Trophoblast cell (in vitro differentiated cells and primary cell): ENCODE measurements at regions not wholly inside any gene's neighbourhood (a gene's known extent, or its start where the extent isn't known, plus 50 kb on each side); places are given as distances from the start of the nearest gene placed in this dataset.

ENCODE experiments used
- DNase-seq, 2 donors: peaks; one replicate each; pipeline ENCODE4 v3.0.0-alpha.2; 2016
- H2AFZ ChIP-seq: 2 replicates; pipeline ENCODE4 v1.6.1; 2013; ENCODE audit warnings: low read length, moderate library complexity, mild to moderate bottlenecking; ENCODE audit not compliant: insufficient read depth, poor library complexity
- H2AK5ac ChIP-seq: 2 replicates; pipeline ENCODE4 v1.6.1; 2013; ENCODE audit warnings: mild to moderate bottlenecking, low read length
- H2BK120ac ChIP-seq: 2 replicates; pipeline ENCODE4 v1.6.1; 2013; ENCODE audit warnings: low read length, mild to moderate bottlenecking, moderate library complexity; ENCODE audit not compliant: insufficient read depth, poor library complexity
- H2BK12ac ChIP-seq: 2 replicates; pipeline ENCODE4 v1.6.1; 2013; ENCODE audit warnings: mild to moderate bottlenecking, low read length, moderate library complexity
- H2BK5ac ChIP-seq: 2 replicates; pipeline ENCODE4 v1.6.1; 2013; ENCODE audit warnings: low read length, low read depth, moderate library complexity, mild to moderate bottlenecking; ENCODE audit not compliant: poor library complexity
- H3K14ac ChIP-seq: 2 replicates; pipeline ENCODE4 v1.6.1; 2013; ENCODE audit warnings: mild to moderate bottlenecking, low read length
- H3K18ac ChIP-seq: 2 replicates; pipeline ENCODE4 v1.6.1; 2013; ENCODE audit warnings: mild to moderate bottlenecking, low read length
- H3K23ac ChIP-seq: 2 replicates; pipeline ENCODE4 v1.6.1; 2013; ENCODE audit warnings: low read length
- H3K27ac ChIP-seq: 2 replicates; pipeline ENCODE4 v1.5.1; 2013; ENCODE audit warnings: low read depth, mild to moderate bottlenecking, inconsistent platforms, low read length, moderate library complexity
- H3K27me3 ChIP-seq: 2 replicates; pipeline ENCODE4 v1.6.1; 2013; ENCODE audit warnings: inconsistent platforms, mild to moderate bottlenecking, low read length, moderate library complexity; ENCODE audit not compliant: insufficient read depth
- H3K36me3 ChIP-seq, 2 experiments: 1 replicate in 1 of 2; 2 replicates in 1 of 2; pipeline ENCODE4 v1.6.1; 2013; ENCODE audit warnings: low read length in 2 of 2, mild to moderate bottlenecking in 2 of 2, moderate library complexity in 1 of 2; ENCODE audit not compliant: insufficient read depth in 2 of 2, control insufficient read depth in 1 of 2
- H3K4ac ChIP-seq: 2 replicates; pipeline ENCODE4 v1.6.1; 2013; ENCODE audit warnings: low read depth, mild to moderate bottlenecking, low read length, moderate library complexity
- H3K4me1 ChIP-seq, 2 experiments: 1 replicate in 1 of 2; 2 replicates in 1 of 2; pipeline ENCODE4 v1.6.1; 2013; ENCODE audit warnings: low read length in 2 of 2, mild to moderate bottlenecking in 2 of 2, moderate library complexity in 1 of 2; ENCODE audit not compliant: insufficient read depth in 2 of 2, control insufficient read depth in 1 of 2
- H3K4me2 ChIP-seq: 2 replicates; pipeline ENCODE4 v1.6.1; 2013; ENCODE audit warnings: inconsistent platforms, mild to moderate bottlenecking, low read length, moderate library complexity
- H3K4me3 ChIP-seq: 2 replicates; pipeline ENCODE4 v1.5.1; 2013; ENCODE audit warnings: mild to moderate bottlenecking, low read depth, low read length, inconsistent platforms
- H3K79me1 ChIP-seq: one replicate; pipeline ENCODE4 v1.6.1; 2013; ENCODE audit warnings: low read length
- H3K79me2 ChIP-seq: 2 replicates; pipeline ENCODE4 v1.6.1; 2013; ENCODE audit warnings: low read length, mild to moderate bottlenecking; ENCODE audit not compliant: control insufficient read depth, insufficient read depth, poor library complexity
- H3K9ac ChIP-seq: 2 replicates; pipeline ENCODE4 v1.6.1; 2013; ENCODE audit warnings: mild to moderate bottlenecking, low read length
- H3K9me3 ChIP-seq: 2 replicates; pipeline ENCODE4 v1.6.1; 2013; ENCODE audit warnings: low read depth, mild to moderate bottlenecking, control low read depth, inconsistent platforms, low read length; ENCODE audit not compliant: insufficient read depth
- H4K12ac ChIP-seq: 2 replicates; pipeline ENCODE4 v1.6.1; 2013; ENCODE audit warnings: low read depth, mild to moderate bottlenecking, low read length, moderate library complexity
- H4K8ac ChIP-seq: 2 replicates; pipeline ENCODE4 v1.6.1; 2013; ENCODE audit warnings: low read depth, mild to moderate bottlenecking, low read length, moderate library complexity
- H4K91ac ChIP-seq: one replicate; pipeline ENCODE4 v1.6.1; 2013; ENCODE audit warnings: low read depth, mild to moderate bottlenecking, low read length, moderate library complexity
- WGBS: extraction: QIAGEN DNeasy Blood & Tissue Kit; methylation state at CpG from one replicate; pipeline ENCODE4 v1.1.7; 2013; ENCODE audit warnings: missing lambda C conversion rate; ENCODE audit not compliant: insufficient read length, insufficient coverage; ENCODE audit errors: extremely low coverage; 5-methylcytosine and 5-hydroxymethylcytosine counted together

- DNase-seq, result no peak
- Histone ChIP-seq H3K14ac (no peak overlapping the region), H2BK5ac (no peak overlapping the region)
These were observed 111.7 kb downstream of the CXXC4 start for GRCh38 chr4:104382961-104383360.

DNA sequence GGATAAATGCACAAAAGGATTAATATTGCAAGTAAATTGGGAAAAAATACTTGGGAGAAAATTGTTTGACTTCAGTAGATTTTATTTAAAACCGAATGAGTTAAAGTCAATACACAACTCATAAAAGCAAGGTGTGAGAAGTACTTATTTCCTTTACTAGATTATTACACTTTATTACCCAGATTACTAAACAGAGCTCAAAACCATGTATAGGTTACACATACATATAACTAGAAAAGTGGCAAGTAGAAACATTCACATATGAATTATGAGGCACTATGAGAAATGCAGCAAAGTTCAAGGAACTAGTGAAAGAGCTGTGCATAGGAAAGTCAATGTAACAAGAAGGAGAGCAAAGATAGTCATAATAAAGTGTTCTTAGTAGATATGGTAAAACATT, 113.0 kb downstream of the CXXC4 start:
- no peak overlapping the region for H3K4ac ChIP-seq

More at GRCh38 chr4:104382961-104383360, 111.7 kb downstream of the CXXC4 start:
- Histone ChIP-seq H3K79me2 (no peaks in the 10 kb centered on the region), H3K4me1 (no peaks in the 10 kb centered on the region), H3K4me2 (no peak overlapping the region), H3K79me1 (no peaks in the 10 kb centered on the region), H3K27me3 (no peaks in the 10 kb centered on the region), H2BK120ac (no peak overlapping the region), H4K12ac (no peak overlapping the region), H2BK12ac (no peak overlapping the region), H3K27ac (no peak overlapping the region), H3K9ac (no peak overlapping the region), H3K36me3 (no peaks in the 10 kb centered on the region), H3K23ac (no peak overlapping the region), H3K18ac (no peak overlapping the region), H2AK5ac (no peak overlapping the region), H3K4ac (no peak overlapping the region), H4K8ac (no peak overlapping the region), H2AFZ (no peak overlapping the region), H4K91ac (no peak overlapping the region), H3K4me3 (no peak overlapping the region), H3K9me3 (no peaks in the 10 kb centered on the region)
- WGBS, result no CpG with 5 or more reads among the region's 5 CpGs

GRCh38 chr4:104365618-104366017, 129.1 kb downstream of the CXXC4 start:
- Histone ChIP-seq H4K91ac (no peak overlapping the region), H3K79me1 (no peaks in the 10 kb centered on the region), H4K8ac (no peak overlapping the region), H2AFZ (no peak overlapping the region), H3K27ac (no peak overlapping the region), H2BK12ac (no peak overlapping the region), H3K4ac (no peak overlapping the region), H3K9me3 (no peaks in the 10 kb centered on the region), H2BK120ac (no peak overlapping the region), H3K9ac (no peak overlapping the region), H2AK5ac (no peak overlapping the region), H3K4me3 (no peak overlapping the region), H3K14ac (no peak overlapping the region), H3K18ac (no peak overlapping the region), H3K4me2 (no peak overlapping the region), H3K36me3 (no peaks in the 10 kb centered on the region), H3K23ac (no peak overlapping the region), H3K79me2 (no peaks in the 10 kb centered on the region), H2BK5ac (no peak overlapping the region), H4K12ac (no peak overlapping the region), H3K27me3 (no peaks in the 10 kb centered on the region), H3K4me1 (no peaks in the 10 kb centered on the region)
- DNase-seq, result no peak
- WGBS, result no CpG with 5 or more reads among the region's 2 CpGs

More for the DNA sequence above, 113.0 kb downstream of the CXXC4 start:
- H2AFZ ChIP-seq, result no peak overlapping the region
- H3K79me2 ChIP-seq, result no peaks in the 10 kb centered on the region
- H3K14ac ChIP-seq, result no peak overlapping the region
- no peak overlapping the region for H3K27ac ChIP-seq
- no peak overlapping the region for H3K23ac ChIP-seq
- no peaks in the 10 kb centered on the region for H3K4me1 ChIP-seq
- no peaks in the 10 kb centered on the region for H3K9me3 ChIP-seq
- H3K9ac ChIP-seq, result no peak overlapping the region
- H4K91ac ChIP-seq, result no peak overlapping the region
- H4K8ac ChIP-seq, result no peak overlapping the region
- no peak for DNase-seq
- no peak overlapping the region for H3K4me3 ChIP-seq
- H2AK5ac ChIP-seq, result no peak overlapping the region
- H4K12ac ChIP-seq, result no peak overlapping the region
- no peak overlapping the region for H2BK120ac ChIP-seq
- no peak overlapping the region for H2BK5ac ChIP-seq
- H3K4me2 ChIP-seq, result no peak overlapping the region
- no peak overlapping the region for H3K18ac ChIP-seq
- no CpG with 5 or more reads among the region's 1 CpG for WGBS
- no peaks in the 10 kb centered on the region for H3K36me3 ChIP-seq
- no peak overlapping the region for H2BK12ac ChIP-seq
- no peaks in the 10 kb centered on the region for H3K79me1 ChIP-seq
- H3K27me3 ChIP-seq, result no peaks in the 10 kb centered on the region

DNA sequence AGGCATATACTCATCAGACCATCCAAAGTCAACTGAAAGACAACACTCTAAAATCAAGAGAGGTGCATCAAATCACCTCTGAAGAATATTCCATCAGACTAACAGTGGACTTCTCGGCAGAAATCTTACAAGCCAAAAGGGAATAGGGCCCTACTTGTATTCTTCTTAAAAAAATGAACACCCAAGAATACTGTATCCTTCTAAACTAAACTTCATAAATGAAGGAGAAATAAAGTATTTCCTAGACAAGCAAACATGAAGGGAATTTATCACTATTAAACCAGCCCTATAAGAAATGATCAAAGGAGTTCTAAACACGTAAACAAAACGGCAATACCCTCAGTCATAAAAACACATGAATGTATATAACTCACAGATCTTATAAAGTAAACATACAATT, 141.2 kb downstream of the CXXC4 start:
- Histone ChIP-seq H3K4ac (no peak overlapping the region), H3K9me3 (no peaks in the 10 kb centered on the region), H2AK5ac (no peak overlapping the region), H3K27me3 (no peaks in the 10 kb centered on the region), H3K4me2 (no peak overlapping the region), H3K9ac (no peak overlapping the region), H3K23ac (no peak overlapping the region), H2BK5ac (no peak overlapping the region), H3K4me3 (no peak overlapping the region), H3K4me1 (peaks cover 4 to 10% of the 10 kb centered on the region in 2 experiments), H4K12ac (no peak overlapping the region), H3K18ac (no peak overlapping the region), H3K79me2 (no peaks in the 10 kb centered on the region), H3K14ac (no peak overlapping the region), H3K36me3 (peaks cover 0 to 1% of the 10 kb centered on the region in 2 experiments), H2AFZ (no peak overlapping the region), H2BK12ac (no peak overlapping the region), H4K8ac (no peak overlapping the region), H3K79me1 (no peaks in the 10 kb centered on the region), H3K27ac (no peak overlapping the region), H4K91ac (no peak overlapping the region), H2BK120ac (no peak overlapping the region)
- no CpG with 5 or more reads among the region's 3 CpGs for WGBS
- no peak for DNase-seq
